ENCODE measurements at regions not wholly inside any gene's neighbourhood (a gene's known extent, or its start where the extent isn't known, plus 50 kb on each side); places are given as distances from the start of the nearest gene placed in this dataset.

DNA sequence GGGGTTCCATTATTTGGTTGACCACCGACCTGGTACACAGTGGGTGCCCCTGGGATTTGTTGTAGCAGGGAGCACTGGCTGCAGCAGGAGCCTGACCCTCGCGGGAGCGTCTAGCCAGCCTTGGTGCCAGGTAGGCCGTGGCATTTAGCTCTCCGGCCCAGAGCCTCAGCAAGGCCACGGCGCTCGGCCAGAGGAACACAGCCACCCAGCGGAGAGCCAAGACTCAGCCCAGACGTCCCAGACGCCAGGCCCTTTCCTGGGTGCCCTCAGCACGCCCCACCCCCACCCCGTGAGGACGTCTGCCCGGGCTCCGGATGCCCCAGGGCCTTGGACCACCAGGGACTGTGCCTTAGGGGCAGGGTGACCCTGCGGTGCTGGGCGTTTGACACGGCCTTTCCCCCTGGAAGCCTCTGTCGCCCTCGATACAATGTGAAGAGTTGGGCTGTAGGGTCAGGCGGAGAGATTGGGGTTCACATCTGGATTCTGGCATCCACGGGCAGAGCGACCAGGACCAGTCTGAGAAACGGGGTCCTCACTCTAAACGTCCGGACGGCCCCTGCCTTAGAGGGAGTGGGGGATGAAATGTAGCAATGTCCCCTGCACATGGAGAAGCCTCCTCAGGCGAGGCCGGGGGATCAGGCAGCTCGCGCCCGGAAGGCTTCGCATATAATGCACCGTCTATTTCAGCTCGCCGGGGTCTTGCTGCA is 99.2 kb upstream of the FGF3 start:
- no peak for DNase-seq (ENCODE audit: low spot score)

DNA sequence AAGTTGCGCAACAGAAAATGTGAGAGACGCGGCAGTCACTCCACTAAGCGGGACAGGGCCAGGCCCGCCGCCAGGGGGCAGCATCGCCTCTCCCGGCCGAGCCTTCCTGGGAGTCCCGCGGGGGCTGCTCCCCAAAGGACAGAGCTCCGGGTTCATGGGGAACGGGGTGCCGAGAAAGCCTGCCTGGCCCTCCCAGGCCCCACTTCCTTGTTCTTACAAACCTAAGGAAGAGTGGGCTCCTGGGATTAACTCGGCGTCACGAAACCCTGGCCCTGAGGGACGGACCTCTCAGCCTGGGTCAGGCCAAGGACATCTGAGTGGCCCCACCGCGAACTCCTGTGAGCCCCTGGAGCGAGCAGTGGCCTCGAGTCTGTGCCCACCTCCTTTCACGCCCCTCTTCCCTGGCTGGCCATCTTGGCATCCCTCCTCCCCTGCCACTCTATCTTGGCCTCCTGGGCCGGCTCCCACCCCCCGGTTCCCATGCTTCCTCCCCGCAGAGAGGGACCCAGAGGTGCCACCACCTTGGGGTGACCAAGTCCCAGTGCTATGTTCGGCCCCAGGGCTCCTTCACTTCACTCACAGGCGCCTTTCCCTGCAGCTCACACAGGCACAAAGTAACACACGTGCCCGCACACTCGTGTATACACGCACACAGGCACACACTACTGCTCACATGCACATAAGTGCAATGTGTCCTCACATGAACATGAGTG is 99.9 kb upstream of the FGF3 start:
- DNase-seq (ENCODE audit: low spot score) = peak; percentile 41

DNA sequence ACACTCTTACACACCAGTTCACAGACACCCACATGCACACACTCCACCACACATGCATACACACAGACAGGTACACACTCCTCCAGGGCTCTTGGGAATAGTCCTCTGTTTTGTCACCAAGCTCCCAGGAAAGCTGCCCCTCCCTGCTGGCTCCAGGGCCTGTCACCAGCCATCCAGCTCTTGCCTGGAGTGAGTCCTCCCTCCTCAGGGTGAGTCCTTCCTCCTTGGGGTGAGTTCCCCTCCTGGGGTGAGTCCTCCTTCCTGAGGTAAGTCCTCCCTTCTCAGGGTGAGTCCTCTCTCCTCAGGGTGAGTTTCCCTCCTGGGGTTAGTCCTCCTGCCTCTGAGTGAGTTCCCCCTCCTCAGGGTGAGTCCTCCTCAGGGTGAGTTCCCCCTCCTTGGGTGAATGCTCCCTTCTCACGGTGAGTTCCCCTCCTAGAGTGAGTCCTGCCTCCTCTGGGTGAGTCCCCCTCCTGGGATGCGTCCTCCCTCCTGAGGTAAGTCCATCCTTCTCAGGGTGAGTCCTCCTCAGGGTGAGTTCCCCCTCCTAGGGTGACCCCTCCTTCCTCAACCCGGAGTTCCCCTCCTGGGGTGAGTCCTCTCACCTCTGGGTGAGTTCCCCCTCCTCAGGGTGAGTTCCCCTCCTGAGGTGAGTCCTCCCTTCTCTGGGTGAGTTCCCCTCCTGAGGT is 100.6 kb upstream of the FGF3 start:
- no peak for DNase-seq (ENCODE audit: low spot score)

DNA sequence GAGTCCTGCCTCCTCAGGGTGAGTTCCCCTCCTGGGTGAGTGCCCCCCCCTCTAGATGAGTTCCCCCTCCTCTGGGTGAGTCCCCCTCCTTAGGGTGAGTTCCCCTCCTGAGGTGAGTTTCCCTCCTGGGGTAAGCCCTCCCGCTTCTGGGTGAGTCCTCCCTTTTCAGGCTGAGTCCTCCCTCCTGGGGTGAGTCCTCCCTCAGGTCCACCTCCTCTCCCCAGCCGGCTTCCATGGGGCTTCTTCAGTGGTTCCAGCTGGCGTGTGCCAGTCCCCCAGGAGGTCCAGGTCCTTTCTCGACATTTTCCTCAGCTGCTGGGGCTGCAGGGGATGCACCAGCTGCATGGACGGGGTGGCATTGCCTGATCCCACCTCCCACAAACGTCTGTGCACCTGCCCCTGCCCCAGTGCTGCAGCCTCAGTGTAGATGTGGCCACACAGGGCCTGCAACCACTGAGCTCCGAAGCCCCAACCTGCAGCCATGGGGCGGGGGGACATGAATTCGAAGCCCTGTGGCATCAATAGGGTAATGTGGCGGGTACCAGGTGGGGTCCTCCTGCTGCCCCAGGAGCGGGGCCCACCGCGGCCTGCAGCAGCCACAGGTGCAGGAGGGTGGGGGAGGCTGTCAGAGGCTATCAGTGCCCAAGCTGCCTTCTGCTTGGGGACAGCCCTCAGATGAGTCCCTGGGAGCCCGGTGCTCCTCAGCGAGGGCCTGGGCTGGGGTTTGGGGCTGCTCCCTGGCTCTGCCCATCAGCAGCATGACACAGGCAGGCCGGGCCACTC is 101.3 kb upstream of the FGF3 start:
- DNase-seq (ENCODE audit: low spot score) = no peak

DNA sequence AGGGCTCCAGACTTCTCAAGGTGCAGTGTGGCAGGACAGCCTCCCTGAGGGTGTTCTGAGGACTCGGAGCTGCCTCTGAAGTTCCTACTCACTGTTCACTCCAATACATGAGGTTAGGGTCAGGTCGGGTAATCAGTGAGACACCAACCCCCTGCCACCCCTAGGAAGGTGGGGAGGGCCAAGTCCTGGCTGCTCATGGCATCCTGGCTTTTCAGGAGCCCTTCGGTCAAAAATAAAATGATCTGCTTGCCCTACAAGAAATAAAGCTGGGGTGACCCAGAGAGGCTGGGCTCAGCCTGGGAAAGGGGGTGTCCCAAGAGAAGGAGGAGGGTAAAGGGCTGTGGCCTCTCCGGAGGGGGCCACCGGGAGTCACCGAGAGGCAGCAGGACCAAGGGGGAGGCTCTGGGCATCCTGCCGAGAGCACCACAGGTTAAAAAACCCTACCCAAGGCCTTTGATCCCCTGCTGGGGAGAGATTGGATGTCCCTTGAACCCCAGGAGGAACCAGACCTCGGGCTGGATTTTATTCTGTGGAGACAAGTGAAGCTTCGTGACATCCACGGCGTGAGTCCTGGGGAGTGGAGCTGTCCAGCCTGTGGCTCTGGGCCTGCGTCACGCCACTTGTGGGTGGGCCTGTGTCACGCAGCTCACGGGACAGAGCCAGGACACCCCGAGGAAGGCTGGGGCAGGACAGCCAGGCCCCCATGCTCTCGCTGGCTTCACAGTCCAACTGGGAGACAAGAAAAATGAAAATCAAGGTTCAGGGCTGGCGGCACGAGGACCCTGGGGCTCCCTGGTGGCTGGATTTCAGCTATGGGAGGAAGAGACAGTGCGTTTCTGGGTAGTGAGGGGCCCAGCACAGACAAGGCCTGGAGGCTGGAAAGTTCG is 102.2 kb upstream of the FGF3 start:
- DNase-seq (ENCODE audit: low spot score) = no peak

DNA sequence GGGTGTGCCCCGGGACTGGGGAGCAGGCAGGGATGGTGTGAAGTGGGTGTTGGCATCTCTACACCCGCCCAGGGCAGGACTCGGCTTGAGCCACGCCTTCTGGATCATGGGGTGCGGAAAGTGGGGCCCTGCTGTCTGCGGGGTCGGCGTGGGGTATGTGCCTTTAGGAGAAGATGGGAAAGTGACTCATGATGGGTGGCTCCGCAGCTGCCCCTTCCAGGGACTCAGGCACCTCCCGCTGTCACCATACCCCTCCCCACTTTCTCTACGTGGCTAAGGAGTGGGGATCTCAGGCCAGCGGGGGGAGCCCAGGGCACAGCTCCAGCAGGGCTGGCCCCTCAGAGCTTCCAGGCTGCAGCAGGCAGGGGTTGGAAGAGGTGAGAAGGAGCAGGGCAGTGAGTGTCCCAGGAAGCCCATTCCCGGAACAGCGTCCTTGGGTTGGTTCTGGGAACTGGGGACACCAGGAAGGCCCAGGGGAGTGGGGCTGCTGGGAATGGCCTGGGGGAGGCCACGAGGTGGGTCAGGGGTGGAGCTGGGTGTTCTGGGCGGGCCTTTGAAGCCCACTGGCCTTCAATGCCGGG is 102.9 kb upstream of the FGF3 start:
- DNase-seq (ENCODE audit: low spot score) = no peak

DNA sequence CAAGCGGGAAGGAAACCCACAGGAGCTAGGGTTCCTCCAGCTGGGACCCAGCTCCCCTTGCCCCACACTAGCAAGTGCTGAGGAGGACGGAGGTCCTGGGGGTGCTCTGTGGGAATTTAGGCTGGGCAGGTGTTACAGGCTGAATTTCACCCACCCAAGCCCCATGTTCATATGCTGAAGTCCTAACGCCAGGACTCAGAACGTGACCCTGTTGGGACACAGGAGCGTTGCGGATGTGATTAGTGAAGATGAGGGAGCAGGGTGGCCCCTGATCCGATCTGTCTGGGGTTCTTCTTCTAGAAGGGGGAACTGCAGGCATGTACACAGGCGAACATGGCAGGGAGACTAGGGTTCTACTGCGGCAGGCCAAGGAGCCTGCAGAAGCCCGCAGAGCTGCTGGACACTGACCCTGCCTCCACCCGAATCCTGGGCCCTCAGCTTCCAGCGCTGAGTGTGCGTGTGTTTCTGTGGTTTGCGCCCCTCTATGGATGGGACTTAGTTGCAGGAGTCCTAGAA is 103.4 kb upstream of the FGF3 start:
- no peak for DNase-seq (ENCODE audit: low spot score)

DNA sequence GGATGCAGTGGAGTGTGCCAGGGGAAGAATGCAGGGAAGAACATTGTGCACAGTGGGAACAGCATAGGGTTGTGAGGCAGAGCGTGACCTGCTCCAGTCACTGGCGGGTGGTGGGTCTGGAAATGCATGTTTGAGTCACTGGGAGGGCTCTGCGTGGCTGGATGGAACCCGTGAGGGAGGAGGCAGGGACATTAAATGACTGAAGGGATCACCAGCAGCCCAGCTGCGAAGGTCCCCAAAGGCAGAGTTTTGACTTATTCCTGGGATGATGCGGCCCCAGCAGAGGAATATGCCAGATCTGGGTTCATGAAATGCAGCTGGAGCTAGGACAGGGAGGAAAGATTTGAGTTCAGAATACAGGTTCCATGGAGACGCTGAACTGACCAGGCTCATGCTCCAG is 104.0 kb upstream of the FGF3 start:
- DNase-seq (ENCODE audit: low spot score) = no peak

DNA sequence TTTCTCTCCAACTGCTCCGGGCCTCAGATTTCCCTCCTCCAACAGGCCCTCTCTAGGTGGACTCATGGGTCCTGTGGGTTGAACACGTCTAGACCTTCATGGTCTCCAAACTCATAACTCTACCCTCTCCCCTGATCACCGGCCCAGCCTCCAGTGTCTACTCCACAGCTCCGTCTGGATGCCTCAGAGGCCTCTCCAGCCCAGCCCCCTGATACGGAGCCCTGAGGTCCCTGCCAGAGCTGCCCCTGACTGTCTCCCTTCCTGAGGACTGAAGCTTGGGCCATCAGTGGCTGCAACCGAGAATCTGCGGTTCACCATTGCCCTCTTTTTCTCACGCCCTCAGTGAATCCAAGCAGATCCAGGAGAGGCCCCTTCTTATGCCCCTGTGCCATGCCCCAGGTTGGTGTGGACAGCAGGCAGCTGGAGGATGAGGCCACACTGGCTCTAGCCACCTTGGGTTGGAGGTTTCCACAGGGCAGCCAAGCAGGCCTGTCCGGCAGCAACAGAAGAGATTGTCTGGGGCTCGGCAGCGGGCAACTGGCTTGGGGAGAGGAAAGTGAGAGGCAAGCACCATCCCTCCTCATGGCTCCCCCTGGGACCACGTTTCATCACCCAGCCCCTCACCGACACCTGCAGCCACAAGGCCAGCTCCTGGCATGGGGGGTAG is 104.6 kb upstream of the FGF3 start:
- DNase-seq (ENCODE audit: low spot score) = no peak

DNA sequence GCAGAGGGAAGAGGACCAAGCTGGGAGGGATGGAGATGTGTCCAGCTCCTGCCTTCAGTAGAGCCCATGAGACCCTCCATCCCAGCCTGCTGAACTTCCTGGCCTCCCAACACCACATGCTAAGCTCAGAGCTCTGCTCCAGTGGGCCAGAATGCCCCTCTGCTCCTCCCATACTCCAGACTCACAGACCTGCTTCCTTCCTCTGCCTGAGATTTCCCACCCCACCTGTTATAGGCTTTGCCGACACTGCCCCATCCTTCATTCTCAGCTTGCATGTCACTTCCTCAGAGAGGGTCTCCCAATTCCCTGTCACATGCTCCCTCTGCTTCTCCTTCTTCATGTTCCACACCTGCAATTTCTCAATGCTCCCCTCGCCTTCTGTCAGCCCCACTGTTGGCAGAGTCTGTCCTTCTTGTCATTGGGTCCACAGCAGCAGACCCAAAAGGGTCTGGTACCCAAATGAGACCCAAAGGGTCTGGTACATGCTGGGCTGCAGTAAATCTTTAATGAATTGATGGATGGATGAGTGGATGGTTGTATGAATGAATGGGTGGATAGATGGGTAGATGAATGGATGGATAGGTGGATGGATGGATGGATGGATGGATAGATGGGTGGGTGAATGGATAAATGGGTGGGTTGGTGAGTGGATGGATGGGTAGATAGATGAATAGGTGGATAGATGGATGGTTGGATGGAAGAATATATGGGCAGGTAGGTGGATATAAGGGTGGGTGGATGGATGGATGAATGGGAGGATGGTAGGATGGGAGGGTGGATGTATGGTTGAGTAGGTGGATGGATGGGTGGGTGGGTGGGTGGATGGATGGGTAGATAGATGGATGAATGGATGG is 105.3 kb upstream of the FGF3 start:
- DNase-seq (ENCODE audit: low spot score) = no peak

DNA sequence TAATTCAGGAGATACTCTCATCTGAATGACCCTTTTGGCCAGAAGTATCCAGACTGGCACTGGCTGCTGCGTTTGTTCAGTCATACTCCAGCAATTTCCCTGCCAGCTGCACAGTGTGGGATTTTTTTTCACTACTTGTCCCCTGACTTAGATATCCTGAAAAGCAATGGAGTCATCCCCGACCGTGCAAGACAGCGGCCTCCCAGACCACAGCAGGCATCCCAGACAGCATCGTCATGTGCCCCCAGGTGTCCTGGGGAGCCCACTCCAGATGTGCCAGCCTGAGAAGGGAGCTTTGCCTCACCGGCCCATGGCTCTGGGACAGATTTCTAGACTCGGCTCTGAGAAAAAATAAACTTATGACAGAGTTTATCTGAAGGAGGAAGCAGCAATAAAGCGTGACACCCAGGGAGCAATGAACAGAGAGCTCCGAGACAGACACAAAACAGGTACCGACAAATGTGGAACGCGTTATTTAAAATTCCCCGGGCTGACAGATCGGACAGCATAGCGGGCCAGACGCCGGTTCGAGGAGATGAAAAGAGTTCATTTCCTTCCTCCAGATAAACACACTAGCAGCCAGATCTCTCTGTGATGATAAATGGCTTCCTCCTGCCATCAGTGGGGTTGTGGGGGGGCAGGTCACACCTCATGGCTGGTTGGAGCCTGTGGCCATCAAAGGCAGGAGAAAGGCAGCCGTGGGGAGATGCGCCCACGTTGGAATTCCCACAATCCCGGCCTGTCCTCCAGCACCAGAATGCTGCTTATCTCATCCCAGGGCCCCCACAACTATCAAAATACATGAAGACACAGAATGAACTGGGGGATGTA is 106.4 kb upstream of the FGF3 start:
- no peak for DNase-seq (ENCODE audit: low spot score)

DNA sequence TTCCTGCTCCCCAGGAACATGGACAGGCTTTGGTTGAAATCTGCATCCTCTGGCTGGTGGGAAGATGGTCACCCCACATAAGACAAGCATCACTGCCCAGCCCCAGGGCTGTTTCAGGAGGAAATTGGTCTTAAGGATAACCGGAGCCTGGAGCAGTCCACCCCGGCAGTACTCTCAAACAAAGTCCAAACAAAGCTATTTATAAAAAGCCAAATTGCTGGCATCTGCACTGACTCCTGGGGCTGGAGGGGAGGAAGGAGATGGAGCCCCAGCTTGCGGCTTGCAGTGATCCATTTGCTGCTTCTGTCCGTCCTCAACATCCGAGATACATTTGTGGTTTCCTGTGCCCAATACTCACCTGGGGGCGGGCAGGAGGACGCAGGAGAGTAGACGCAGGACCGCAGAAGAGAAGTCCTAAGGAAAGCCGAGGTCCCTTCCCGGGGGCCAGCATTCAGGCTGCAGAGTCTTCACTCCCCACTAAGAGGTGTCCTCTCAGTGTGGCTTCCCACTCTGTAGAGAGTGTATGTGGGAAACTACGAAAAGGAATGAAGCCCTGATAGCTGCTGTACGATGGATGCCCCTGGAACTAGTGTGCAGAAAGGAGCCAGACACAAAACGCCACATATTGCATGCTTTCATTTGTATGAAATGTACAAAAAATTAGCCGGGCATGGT is 107.3 kb upstream of the FGF3 start:
- DNase-seq (ENCODE audit: low spot score) = no peak

DNA sequence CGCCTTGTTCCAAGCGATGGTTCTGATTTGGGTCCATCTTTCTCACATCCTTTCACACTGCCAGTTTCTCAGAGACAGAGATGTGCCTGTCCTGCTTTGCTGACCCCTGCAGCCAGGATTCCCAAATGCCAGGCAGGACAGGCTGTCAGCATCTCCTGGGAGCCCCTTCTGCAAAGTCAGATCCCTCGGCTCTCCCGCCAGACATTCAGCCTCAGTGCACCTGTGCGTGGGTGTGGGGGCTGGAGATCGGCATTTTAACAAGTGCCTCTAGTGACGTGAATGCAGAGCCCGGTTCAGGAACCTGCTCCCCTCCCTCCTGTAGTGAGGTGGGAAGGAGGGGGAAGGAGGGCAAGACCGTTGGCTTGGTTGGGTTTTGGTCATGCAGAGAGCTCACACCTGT is 108.9 kb upstream of the FGF3 start:
- DNase-seq (ENCODE audit: low spot score) = no peak

DNA sequence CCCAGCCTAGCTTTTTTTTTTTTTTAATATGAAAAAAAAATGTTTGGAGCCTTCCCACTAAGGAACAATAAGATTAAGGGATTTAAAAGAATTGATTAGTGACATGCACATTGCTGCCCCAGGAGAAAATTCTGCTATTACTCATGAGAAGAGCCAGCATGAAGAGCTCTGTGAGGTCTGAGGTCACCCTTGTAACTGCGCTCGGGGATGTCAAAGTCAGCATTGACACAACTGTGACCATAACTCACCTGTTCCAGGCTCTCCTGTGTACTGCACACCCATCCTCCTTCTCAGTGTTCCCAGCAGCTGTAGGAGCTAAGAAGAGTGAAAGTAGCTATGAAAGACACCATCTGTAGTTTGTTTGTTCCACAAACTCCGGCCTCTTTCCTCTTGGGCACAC is 109.8 kb upstream of the FGF3 start:
- no peak for DNase-seq (ENCODE audit: low spot score)

DNA sequence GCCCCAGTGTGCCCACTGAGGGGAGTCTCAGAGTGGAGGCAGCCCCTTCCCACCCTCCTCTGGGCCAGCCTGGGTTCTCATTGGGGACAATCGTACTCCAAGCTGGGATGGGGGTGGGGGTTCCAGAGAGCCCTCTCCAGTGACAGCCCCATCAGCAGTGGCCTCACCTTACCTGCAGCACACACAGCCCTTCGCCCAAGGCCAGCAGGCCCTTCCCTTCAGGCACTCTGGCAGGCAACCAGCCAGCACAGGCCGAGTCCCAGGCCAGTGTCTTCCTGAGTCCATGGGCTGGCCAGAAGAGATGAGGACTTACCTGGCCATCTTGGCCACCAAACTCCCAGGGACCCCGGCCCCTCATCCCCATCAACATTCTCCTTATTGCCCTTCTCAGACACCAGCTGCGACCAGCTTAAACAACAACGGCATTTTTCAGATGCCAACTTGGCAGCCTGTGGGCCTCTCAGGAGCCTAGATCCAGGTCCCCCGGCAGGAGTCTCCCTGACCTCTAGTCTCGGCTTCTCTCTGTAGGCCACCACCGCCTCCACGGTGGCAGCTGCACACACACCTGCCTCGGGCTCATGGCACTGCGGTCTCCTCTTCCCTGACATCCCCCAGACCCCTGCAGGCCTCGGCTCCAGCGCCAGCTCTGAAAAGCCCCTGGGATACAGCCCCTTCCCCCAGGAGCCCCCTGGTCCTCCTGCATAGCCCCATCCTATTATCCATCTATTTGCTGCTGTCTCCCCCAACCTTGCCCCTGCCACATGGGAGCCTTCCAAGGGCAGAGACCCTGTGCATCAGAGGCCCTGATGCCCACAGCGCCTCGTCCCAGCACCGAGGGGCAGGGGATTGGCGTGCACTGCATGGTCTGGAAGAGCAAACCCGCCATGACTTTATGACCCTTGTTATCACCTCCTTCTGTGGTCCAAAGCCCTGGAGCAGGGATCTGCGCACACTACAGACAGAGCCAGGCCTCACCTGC is 111.2 kb upstream of the FGF3 start:
- no peak for DNase-seq (ENCODE audit: low spot score)

DNA sequence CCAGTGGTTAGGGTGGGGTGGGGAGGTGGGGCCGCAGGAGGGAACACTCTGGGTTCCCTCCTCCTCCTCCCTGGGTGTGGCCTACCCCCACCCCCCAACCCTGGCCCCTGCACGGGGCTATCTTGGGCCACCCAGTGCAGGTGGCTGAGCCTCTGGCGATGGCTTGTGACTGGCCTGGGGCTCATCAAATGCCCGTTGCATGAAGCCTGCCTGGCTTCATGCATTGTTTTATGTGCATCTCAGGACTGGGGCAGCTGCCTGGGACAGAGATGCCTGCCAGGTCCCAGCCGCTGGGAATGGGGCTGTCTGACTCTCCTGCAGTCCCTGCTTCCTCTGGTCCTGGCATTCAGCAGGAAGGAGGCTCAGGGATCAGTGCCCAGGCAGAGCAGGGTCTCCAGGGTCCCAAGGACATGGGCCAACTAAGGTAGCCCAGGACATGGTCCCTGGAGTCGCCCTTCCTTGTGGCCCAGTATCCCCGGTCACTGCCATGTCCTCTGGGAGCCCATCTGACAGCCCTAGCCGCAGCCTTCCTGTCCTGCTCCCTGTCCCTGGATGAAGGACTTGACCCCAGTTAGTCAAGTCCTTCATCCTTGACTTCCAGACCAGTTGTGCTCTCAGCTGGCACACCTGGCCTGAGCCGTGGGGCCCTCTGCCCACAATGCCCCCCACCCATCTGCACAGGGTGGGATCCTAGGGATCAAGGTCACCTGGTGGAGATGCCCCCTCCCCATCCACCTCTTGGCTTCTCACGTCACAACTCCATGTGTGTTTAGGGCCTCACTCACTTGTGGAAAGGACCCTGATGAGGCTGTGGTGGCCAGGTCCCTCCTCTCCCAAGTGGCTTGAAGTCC is 112.1 kb upstream of the FGF3 start:
- DNase-seq (ENCODE audit: low spot score) = no peak
